Neuronal stem cell (in vitro differentiated cells): ENCODE measurements at regions not wholly inside any gene's neighbourhood (a gene's known extent, or its start where the extent isn't known, plus 50 kb on each side); places are given as distances from the start of the nearest gene placed in this dataset.

Source experiments
- DNase-seq: peaks from one replicate; pipeline ENCODE4 v3.0.0-alpha.2; 2013; ENCODE audit warnings: low spot score
- H2AFZ ChIP-seq: one replicate; pipeline ENCODE4 v1.6.1; 2013; ENCODE audit warnings: mild to moderate bottlenecking, low read length, inconsistent platforms
- H2AK5ac ChIP-seq: 2 replicates; pipeline ENCODE4 v1.6.1; 2013; ENCODE audit warnings: low read depth, mild to moderate bottlenecking, inconsistent platforms, low read length, moderate library complexity, mixed read lengths
- H2BK120ac ChIP-seq: 2 replicates; pipeline ENCODE4 v1.6.1; 2013; ENCODE audit warnings: low read depth, mild to moderate bottlenecking, inconsistent platforms, low read length, moderate library complexity, mixed read lengths
- H2BK12ac ChIP-seq: one replicate; pipeline ENCODE4 v1.6.1; 2013; ENCODE audit warnings: low read length, inconsistent platforms
- H2BK15ac ChIP-seq: 2 replicates; pipeline ENCODE4 v1.6.1; 2013; ENCODE audit warnings: mild to moderate bottlenecking, low read length, inconsistent platforms, mixed read lengths
- H2BK5ac ChIP-seq: one replicate; pipeline ENCODE4 v1.6.1; 2013; ENCODE audit warnings: inconsistent platforms, mild to moderate bottlenecking, low read length, moderate library complexity
- H3K14ac ChIP-seq: one replicate; pipeline ENCODE4 v1.6.1; 2013; ENCODE audit warnings: low read length, inconsistent platforms
- H3K18ac ChIP-seq: 2 replicates; pipeline ENCODE4 v1.6.1; 2013; ENCODE audit warnings: low read length, inconsistent platforms
- H3K23ac ChIP-seq: 2 replicates; pipeline ENCODE4 v1.6.1; 2013; ENCODE audit warnings: low read depth, mild to moderate bottlenecking, mixed read lengths, low read length, inconsistent platforms; ENCODE audit not compliant: poor library complexity
- H3K27ac ChIP-seq: replicated peaks from 3 replicates; pipeline ENCODE4 v1.5.1; 2013; ENCODE audit warnings: low read length, inconsistent platforms
- H3K27me3 ChIP-seq, 3 experiments: 2 replicates each; pipeline ENCODE4 v1.6.1; 2013; ENCODE audit warnings: low read length in 3 of 3, mild to moderate bottlenecking in 2 of 3, inconsistent platforms in 1 of 3, low read depth in 1 of 3, mixed read lengths in 1 of 3, moderate library complexity in 1 of 3; ENCODE audit not compliant: control insufficient read depth in 3 of 3, insufficient read depth in 3 of 3
- H3K36me3 ChIP-seq, 2 donors: replicated peaks in 1 of 2; 2 replicates each; pipeline ENCODE4 v1.6.1; 2013; ENCODE audit warnings: low read length in 2 of 2; ENCODE audit not compliant: control insufficient read depth in 2 of 2, insufficient read depth in 2 of 2
- H3K4ac ChIP-seq: 2 replicates; pipeline ENCODE4 v1.6.1; 2013; ENCODE audit warnings: inconsistent platforms, mild to moderate bottlenecking, low read length, moderate library complexity
- H3K4me1 ChIP-seq, 2 donors: 1 replicate in 1 of 2; 2 replicates in 1 of 2; pipeline ENCODE4 v1.6.1; 2013; ENCODE audit warnings: low read length in 2 of 2, low read depth in 1 of 2; ENCODE audit not compliant: control insufficient read depth in 2 of 2, insufficient read depth in 1 of 2
- H3K4me2 ChIP-seq: one replicate; pipeline ENCODE4 v1.6.1; 2013; ENCODE audit warnings: mild to moderate bottlenecking, low read length, inconsistent platforms; ENCODE audit not compliant: insufficient read depth, poor library complexity, severe bottlenecking
- H3K4me3 ChIP-seq, 2 donors: 2 replicates each; pipeline ENCODE4 v1.5.1; 2013; ENCODE audit warnings: low read length in 2 of 2, mild to moderate bottlenecking in 2 of 2, inconsistent platforms in 1 of 2, moderate library complexity in 1 of 2
- H3K79me1 ChIP-seq: one replicate; pipeline ENCODE4 v1.6.1; 2013; ENCODE audit warnings: low read depth, mild to moderate bottlenecking, inconsistent platforms, low read length, moderate library complexity
- H3K9ac ChIP-seq: one replicate; pipeline ENCODE4 v1.6.1; 2013; ENCODE audit warnings: mild to moderate bottlenecking, low read depth, low read length, inconsistent platforms; ENCODE audit not compliant: poor library complexity
- H3K9me3 ChIP-seq, 2 donors: replicated peaks in 1 of 2; 2 replicates each; pipeline versions ENCODE3 to v1.6.1; 2013; ENCODE audit warnings: low read length in 2 of 2, mild to moderate bottlenecking in 2 of 2, inconsistent platforms in 1 of 2, low read depth in 1 of 2, mixed read lengths in 1 of 2, moderate library complexity in 1 of 2; ENCODE audit not compliant: control insufficient read depth in 2 of 2, insufficient read depth in 1 of 2
- H4K8ac ChIP-seq: one replicate; pipeline ENCODE4 v1.6.1; 2013; ENCODE audit warnings: low read depth, mild to moderate bottlenecking, inconsistent platforms, low read length, moderate library complexity
- H4K91ac ChIP-seq: one replicate; pipeline ENCODE4 v1.6.1; 2013; ENCODE audit warnings: low read length, low read depth, mild to moderate bottlenecking, inconsistent platforms; ENCODE audit not compliant: poor library complexity
- WGBS, 2 donors: extraction: QIAGEN DNeasy Blood & Tissue Kit; methylation state at CpG; one replicate each; pipeline ENCODE4 v1.1.7; 2013; ENCODE audit warnings: missing lambda C conversion rate in 2 of 2, mixed read lengths in 1 of 2; ENCODE audit not compliant: insufficient read length in 2 of 2, insufficient replicate concordance in 1 of 2; ENCODE audit errors: extremely low coverage in 2 of 2; 5-methylcytosine and 5-hydroxymethylcytosine counted together

DNA sequence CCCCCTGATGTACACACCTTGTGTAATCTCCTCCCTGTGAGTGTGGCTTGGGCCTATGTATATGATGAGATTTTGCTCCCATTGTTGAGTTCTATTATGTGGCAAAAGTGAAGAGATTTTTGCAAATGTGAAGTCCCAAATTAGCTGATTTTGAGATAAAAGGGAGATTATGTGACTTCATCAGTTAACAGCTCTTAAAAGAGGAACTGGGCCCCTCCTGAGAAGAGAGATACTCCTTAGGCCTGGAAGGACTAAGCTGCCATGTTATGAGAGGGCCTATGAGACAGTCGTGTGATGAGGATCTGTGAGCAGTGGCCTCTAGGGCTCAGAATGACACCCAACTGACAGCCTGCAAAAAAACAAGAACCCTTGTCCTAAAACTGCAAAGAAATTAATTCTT is 93.4 kb downstream of the OR5AK2 start:
- Histone ChIP-seq H2AK5ac (no peak overlapping the region), H3K14ac (no peak overlapping the region), H3K23ac (no peak overlapping the region), H3K4me1 (peaks cover 0 to 21% of the 10 kb centered on the region in 2 donors), H3K4ac (no peak overlapping the region), H3K27ac (no peak overlapping the region), H3K18ac (no peak overlapping the region), H2BK5ac (no peak overlapping the region), H2AFZ (peak overlapping the region; percentile 17), H2BK120ac (no peak overlapping the region), H2BK15ac (no peak overlapping the region), H3K9ac (no peak overlapping the region), H2BK12ac (no peak overlapping the region), H3K79me1 (no peaks in the 10 kb centered on the region), H4K91ac (no peak overlapping the region), H3K36me3 (no peaks in the 10 kb centered on the region), H3K4me3 (no peak overlapping the region), H3K27me3 (no peaks in the 10 kb centered on the region), H4K8ac (no peak overlapping the region), H3K4me2 (no peak overlapping the region), H3K9me3 (peaks cover 0 to 4% of the 10 kb centered on the region in 2 donors)
- no peak for DNase-seq
- no CpG with 5 or more reads among the region's 1 CpG for WGBS, 2 donors

DNA sequence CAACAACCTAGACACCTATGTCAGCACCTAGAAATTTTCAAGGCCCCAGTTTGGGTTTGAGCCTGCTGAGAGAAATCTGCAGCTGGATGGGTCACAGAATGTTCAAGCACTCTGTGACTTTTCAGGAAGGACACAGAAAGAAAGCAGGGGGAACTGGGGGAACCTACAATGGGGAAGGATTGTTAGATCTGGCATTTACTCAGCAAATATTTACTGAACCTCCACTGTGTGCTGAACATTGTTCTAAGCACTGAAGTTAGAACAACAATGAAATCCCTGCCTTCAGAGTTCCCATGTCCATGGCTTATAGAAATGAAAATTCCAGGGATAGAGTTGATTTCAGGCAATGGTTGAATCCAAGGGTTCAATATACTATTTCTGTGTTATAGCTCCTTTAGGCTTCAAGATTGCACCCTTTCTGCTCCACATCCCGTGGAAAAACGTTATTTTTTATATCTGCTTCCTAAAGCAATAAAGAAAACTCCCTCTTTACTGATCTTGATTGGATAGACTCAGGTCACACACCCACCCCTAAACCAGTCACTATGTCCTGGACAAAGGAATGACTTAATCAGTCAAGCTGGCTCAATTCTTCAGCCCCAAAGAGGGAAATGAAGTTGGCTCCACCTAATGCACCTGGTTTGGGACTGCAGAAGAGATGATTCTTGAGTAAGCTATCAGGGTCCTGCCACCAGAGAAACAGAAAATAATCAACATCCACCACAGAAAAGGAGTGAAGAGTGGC is 95.1 kb downstream of the OR5AK2 start:
- WGBS, 2 donors: no CpG with 5 or more reads among the region's 2 CpGs
- H2BK12ac ChIP-seq: no peak overlapping the region
- H3K27ac ChIP-seq: no peak overlapping the region
- no peak overlapping the region for H2BK15ac ChIP-seq
- H2AK5ac ChIP-seq: no peak overlapping the region
- peaks cover 0 to 4% of the 10 kb centered on the region in 2 donors for H3K9me3 ChIP-seq
- no peak overlapping the region for H3K9ac ChIP-seq
- peaks cover 3 to 35% of the 10 kb centered on the region in 2 donors for H3K4me1 ChIP-seq
- H3K4ac ChIP-seq: no peak overlapping the region
- H4K8ac ChIP-seq: no peak overlapping the region
- H3K4me2 ChIP-seq: no peak overlapping the region
- no peaks in the 10 kb centered on the region for H3K36me3 ChIP-seq
- H2BK5ac ChIP-seq: no peak overlapping the region
- H3K23ac ChIP-seq: no peak overlapping the region
- H2AFZ ChIP-seq: no peak overlapping the region
- DNase-seq: no peak
- H3K14ac ChIP-seq: no peak overlapping the region
- H3K79me1 ChIP-seq: no peaks in the 10 kb centered on the region
- no peak overlapping the region for H3K4me3 ChIP-seq
- no peak overlapping the region for H2BK120ac ChIP-seq
- H3K27me3 ChIP-seq: no peaks in the 10 kb centered on the region
- no peak overlapping the region for H3K18ac ChIP-seq
- no peak overlapping the region for H4K91ac ChIP-seq

DNA sequence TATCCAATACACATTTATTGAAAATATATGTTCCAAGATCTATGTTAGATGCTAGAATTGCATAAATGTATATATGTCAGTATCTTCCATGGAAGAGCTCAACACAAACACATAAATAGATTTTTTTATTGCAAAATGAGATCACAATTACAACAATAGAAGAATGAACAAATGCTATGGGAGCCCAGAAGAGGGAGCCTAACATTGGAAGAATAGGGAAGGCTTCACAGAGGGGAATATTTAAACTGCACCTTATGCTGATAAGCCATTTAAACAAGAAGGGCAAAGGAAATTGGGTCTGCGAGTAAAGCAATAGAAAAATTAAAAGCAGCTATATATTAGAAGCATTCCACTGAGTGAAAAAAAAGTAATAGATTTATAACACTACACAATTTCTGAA is 96.1 kb upstream of the LRRC55 start:
- no peak overlapping the region for H2AFZ ChIP-seq
- no peak overlapping the region for H3K14ac ChIP-seq
- H3K23ac ChIP-seq: no peak overlapping the region
- H4K8ac ChIP-seq: no peak overlapping the region
- H2BK15ac ChIP-seq: no peak overlapping the region
- no CpG with 5 or more reads among the region's 1 CpG for WGBS, 2 donors
- no peak overlapping the region for H2BK5ac ChIP-seq
- H3K36me3 ChIP-seq: no peaks in the 10 kb centered on the region
- H2AK5ac ChIP-seq: no peak overlapping the region
- H4K91ac ChIP-seq: no peak overlapping the region
- H2BK120ac ChIP-seq: no peak overlapping the region
- peaks cover 3 to 38% of the 10 kb centered on the region in 2 donors for H3K4me1 ChIP-seq
- H3K9ac ChIP-seq: no peak overlapping the region
- no peak overlapping the region for H3K4me2 ChIP-seq
- H3K79me1 ChIP-seq: no peaks in the 10 kb centered on the region
- H3K4ac ChIP-seq: no peak overlapping the region
- no peak overlapping the region for H3K4me3 ChIP-seq
- H2BK12ac ChIP-seq: no peak overlapping the region
- H3K27me3 ChIP-seq: no peaks in the 10 kb centered on the region
- no peak overlapping the region for H3K18ac ChIP-seq
- H3K9me3 ChIP-seq: peaks cover 0 to under 1% of the 10 kb centered on the region in 2 donors
- DNase-seq: no peak
- no peak overlapping the region for H3K27ac ChIP-seq

DNA sequence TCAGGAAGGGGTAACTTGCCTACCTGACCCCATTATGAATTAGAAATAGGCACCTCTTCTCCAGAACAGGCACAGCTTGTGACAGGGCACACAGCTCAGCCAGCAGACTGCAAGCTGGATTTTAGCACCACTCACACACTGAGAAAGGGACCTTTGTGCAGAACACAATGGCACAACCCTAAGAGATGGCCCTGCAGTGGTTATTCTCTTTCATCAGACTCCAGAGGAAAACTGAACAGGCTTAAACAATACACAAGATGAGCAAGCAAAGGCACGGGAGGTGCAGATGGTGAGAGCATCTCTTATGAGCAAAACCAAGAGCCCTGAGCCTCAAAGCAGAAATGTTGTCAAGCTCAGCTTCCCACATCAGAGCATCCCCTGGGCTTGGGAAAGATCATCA is 93.8 kb upstream of the LRRC55 start:
- peak; percentile 4 for DNase-seq
- Histone ChIP-seq H3K4me1 (peaks cover 3 to 23% of the 10 kb centered on the region in 2 donors), H4K91ac (no peak overlapping the region), H3K9ac (no peak overlapping the region), H3K4ac (no peak overlapping the region), H3K23ac (no peak overlapping the region), H3K27me3 (no peaks in the 10 kb centered on the region), H3K9me3 (no peaks in the 10 kb centered on the region), H2BK12ac (no peak overlapping the region), H2BK5ac (no peak overlapping the region), H2AFZ (peak overlapping the region; percentile 30), H3K14ac (no peak overlapping the region), H3K4me2 (no peak overlapping the region), H2BK120ac (no peak overlapping the region), H3K79me1 (no peaks in the 10 kb centered on the region), H2AK5ac (no peak overlapping the region), H3K36me3 (no peaks in the 10 kb centered on the region), H4K8ac (no peak overlapping the region), H3K4me3 (no peak overlapping the region), H3K18ac (no peak overlapping the region), H3K27ac (no peak overlapping the region), H2BK15ac (no peak overlapping the region)
- WGBS, 2 donors: no CpG with 5 or more reads among the region's 1 CpG
